Motor neuron (in vitro differentiated cells): ENCODE measurements at regions not wholly inside any gene's neighbourhood (a gene's known extent, or its start where the extent isn't known, plus 50 kb on each side); places are given as distances from the start of the nearest gene placed in this dataset.

ENCODE experiments used
- ATAC-seq, 8 experiments: fragments of 200-7000 bp; cut with Tn5 transposase; replicated peaks in 6 of 8; 2 replicates each; pipeline ENCODE4 v1.8.0; 2021; ENCODE audit warnings: mild to moderate bottlenecking in 8 of 8, moderate library complexity in 8 of 8
- H3K27ac ChIP-seq, 2 donors: fragments of 250-450 bp; sonication (Bioruptor Pico); 2 replicates each; pipeline ENCODE4 v1.9.0; 2021; ENCODE audit warnings: antibody characterized with exemption in 2 of 2, mild to moderate bottlenecking in 2 of 2, moderate library complexity in 1 of 2
- H3K4me1 ChIP-seq, 2 donors: fragments of 250-450 bp; sonication (Bioruptor Pico); replicated peaks in 1 of 2; 2 replicates each; pipeline ENCODE4 v1.6.1; 2021; ENCODE audit warnings: antibody characterized with exemption in 2 of 2, mild to moderate bottlenecking in 2 of 2, moderate library complexity in 1 of 2
- H3K4me3 ChIP-seq, 5 donors: fragments of 250-450 bp; sonication (Bioruptor Pico); 2 replicates each; pipeline ENCODE4 v1.9.0; 2021; ENCODE audit warnings: antibody characterized with exemption in 5 of 5, mild to moderate bottlenecking in 5 of 5, moderate library complexity in 4 of 5
- WGBS, 10 experiments: fragments of 450-650 bp; shearing (Covaris generic); methylation state at CpG; one replicate each; pipeline ENCODE4 v1.0.0; 2022; 5-methylcytosine and 5-hydroxymethylcytosine counted together
- in situ Hi-C, 9 experiments: fragments of 400-800 bp; cut with MboI; loops; one replicate each; pipeline ENCODE4 v1.15.0; 2021; ENCODE audit warnings: low sequenced_read_pairs in 9 of 9, low pct_unique_long_range_greater_than_20kb in 2 of 9; ENCODE audit not compliant: unreplicated experiment in 9 of 9

- in situ Hi-C loops = no loop called here
- whole genome bisulfite sequencing, 10 experiments = 13 to 100% (median 62%) methylated on average over 1 to 5 of the region's 5 CpGs; no CpG with 5 or more reads in 2 of the 10 experiments
- Histone ChIP-seq H3K4me1 (no peaks in the 10 kb centered on the region), H3K4me3 (no peak overlapping the region), H3K27ac (no peak overlapping the region)
- ATAC-seq = no peak
Measured at GRCh38 chr11:18878211-18878610, 61.0 kb downstream of the MRGPRX1 start.

GRCh38 chr11:18865951-18866350 lies 73.3 kb downstream of the MRGPRX1 start:
- Histone ChIP-seq H3K4me1 (no peaks in the 10 kb centered on the region), H3K4me3 (no peak overlapping the region), H3K27ac (no peak overlapping the region)
- 17 to 100% (median 79%) methylated on average over 1 to 2 of the region's 2 CpGs; no CpG with 5 or more reads in 6 of the 10 experiments for WGBS, 10 experiments
- ATAC-seq = no peak
- in situ Hi-C loops = no loop called here

GRCh38 chr11:18865261-18865660 lies 73.7 kb upstream of the PTPN5 start:
- no peak overlapping the region for H3K4me3 ChIP-seq
- in situ Hi-C loops = no loop called here
- 13 to 100% (median 78%) methylated on average over 1 to 3 of the region's 3 CpGs; no CpG with 5 or more reads in 2 of the 10 experiments for WGBS, 10 experiments
- no peak overlapping the region for H3K27ac ChIP-seq
- H3K4me1 ChIP-seq = no peaks in the 10 kb centered on the region
- ATAC-seq = no peak

- no peak overlapping the region for H3K4me3 ChIP-seq
- H3K4me1 ChIP-seq = no peaks in the 10 kb centered on the region
- H3K27ac ChIP-seq = no peak overlapping the region
- 0 to 80% (median 9%) methylated on average over 1 to 4 of the region's 5 CpGs for WGBS, 10 experiments
- ATAC-seq = peak in 5 of 8 experiments; percentile 40 to 84 (median 83)
- in situ Hi-C loops = no loop called here
Measured at GRCh38 chr11:18853086-18853720, 61.6 kb upstream of the PTPN5 start.

- Histone ChIP-seq H3K4me3 (no peak overlapping the region), H3K4me1 (no peaks in the 10 kb centered on the region), H3K27ac (no peak overlapping the region)
- in situ Hi-C loops = loop anchor here in 1 of 9 experiments (25.0 kb wide), 1 partner anchor 88 kb away; the partner anchor contains the start of gene MRGPRX1
- no peak for ATAC-seq
- 86 to 100% methylated on average over 1 of the region's 1 CpG; no CpG with 5 or more reads in 8 of the 10 experiments for whole genome bisulfite sequencing, 10 experiments
Measured at GRCh38 chr11:18849406-18849805, 57.8 kb upstream of the PTPN5 start.

- in situ Hi-C loops = loop anchor here in 1 of 9 experiments (25.0 kb wide), 1 partner anchor 92 kb away; the partner anchor contains the start of gene MRGPRX1
- no peak overlapping the region for H3K27ac ChIP-seq
- ATAC-seq = peak in 3 of 8 experiments; percentile 75 to 88 (median 75)
- WGBS, 10 experiments = 50 to 100% (median 83%) methylated on average over 1 of the region's 1 CpG; no CpG with 5 or more reads in 1 of the 10 experiments
- H3K4me3 ChIP-seq = no peak overlapping the region
- H3K4me1 ChIP-seq = no peaks in the 10 kb centered on the region
Measured at GRCh38 chr11:18844753-18845367, 53.3 kb upstream of the PTPN5 start.
